Stimulated activated CD4-positive, alpha-beta T cell treated with anti-CD3 and anti-CD28 coated beads, Interleukin-2, amount 100 ng/mL, for 48 hours (primary cell): ENCODE measurements at regions not wholly inside any gene's neighbourhood (a gene's known extent, or its start where the extent isn't known, plus 50 kb on each side); places are given as distances from the start of the nearest gene placed in this dataset.

Experiments
- DNase-seq, 2 donors: peaks; one replicate each; pipeline ENCODE4 v3.0.0-alpha.2; 2020

- no peak for DNase-seq
Observed at GRCh38 chr9:115262477-115262876, 144.5 kb upstream of the TNC start.

GRCh38 chr9:115262952-115263351 is 145.0 kb upstream of the TNC start:
- no peak for DNase-seq

DNA sequence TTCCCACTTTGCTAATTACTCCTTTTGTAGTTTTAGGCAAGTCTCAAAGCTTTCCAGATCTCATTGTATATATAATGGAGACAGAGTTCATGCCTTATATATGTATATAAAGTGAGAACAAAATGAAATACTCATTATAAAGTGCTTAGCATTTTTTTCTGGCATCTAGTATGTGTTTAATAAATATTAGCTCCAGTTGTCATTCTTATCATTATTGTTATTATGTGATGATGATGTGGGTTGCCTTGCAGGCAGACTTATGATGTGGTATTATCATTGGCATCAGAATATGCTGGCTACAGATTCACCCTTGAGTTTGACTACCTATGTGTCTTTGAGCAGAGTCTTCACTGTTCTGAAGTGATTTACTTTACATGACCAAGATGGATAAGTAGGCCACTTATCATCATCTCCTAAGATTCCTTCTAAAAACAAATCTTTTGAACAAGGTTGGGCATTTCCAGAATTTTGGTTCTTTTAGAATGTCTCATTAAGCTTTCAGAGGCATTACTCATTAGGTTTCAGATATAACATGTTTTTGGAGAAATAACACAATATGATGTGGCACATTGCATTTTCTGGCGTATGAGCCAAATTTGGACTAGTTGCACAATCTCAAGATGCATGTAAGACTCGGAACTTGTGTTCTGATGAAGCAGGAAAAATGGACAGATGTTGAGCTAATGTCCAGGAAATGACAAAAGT is 145.6 kb upstream of the TNC start:
- no peak for DNase-seq

GRCh38 chr9:115264313-115264712 is 146.4 kb upstream of the TNC start:
- DNase-seq, result no peak

GRCh38 chr9:115267790-115268189 is 149.8 kb upstream of the TNC start:
- DNase-seq, result no peak

GRCh38 chr9:115275753-115276152 is 157.8 kb upstream of the TNC start:
- no peak for DNase-seq

DNA sequence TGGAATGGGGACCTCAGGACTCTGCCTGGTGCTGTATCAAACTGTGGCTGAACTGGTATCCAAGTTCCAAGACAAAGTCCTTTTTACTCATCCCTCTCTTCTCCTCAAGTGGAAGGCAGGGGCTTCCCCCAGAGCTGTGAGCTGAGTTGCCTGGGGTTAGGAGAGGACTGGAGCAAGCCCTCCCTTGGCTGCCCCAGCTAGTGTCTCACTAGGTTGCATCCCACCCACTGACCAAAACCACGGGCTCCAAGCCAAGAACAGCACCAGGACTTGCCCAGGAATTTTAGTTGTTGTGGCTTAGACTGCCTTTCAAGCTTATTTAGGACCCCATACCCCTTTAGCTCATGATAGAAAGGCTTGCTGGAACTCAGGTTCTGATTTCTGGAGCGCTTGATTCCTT is 158.7 kb upstream of the TNC start:
- DNase-seq, result no peak

DNA sequence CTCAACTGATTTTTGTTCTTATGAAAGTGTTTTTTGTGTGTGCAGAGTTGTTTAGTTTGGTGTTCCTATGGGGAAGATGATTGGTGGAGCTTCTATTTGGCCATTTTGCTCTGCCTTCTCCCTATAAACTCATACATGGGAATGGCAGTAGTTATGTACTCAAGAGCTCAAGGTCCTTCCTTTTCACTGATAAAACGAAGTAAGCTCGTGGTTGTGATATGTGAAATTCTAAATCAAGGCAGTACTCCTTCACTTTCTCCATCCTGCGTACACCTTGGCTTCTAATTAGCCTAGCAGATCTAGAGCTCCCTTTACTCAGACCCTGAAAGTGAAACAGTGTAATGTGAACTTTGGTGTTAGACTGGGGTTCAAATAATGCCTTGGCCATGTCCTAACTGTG is 159.3 kb upstream of the TNC start:
- DNase-seq, result no peak

DNA sequence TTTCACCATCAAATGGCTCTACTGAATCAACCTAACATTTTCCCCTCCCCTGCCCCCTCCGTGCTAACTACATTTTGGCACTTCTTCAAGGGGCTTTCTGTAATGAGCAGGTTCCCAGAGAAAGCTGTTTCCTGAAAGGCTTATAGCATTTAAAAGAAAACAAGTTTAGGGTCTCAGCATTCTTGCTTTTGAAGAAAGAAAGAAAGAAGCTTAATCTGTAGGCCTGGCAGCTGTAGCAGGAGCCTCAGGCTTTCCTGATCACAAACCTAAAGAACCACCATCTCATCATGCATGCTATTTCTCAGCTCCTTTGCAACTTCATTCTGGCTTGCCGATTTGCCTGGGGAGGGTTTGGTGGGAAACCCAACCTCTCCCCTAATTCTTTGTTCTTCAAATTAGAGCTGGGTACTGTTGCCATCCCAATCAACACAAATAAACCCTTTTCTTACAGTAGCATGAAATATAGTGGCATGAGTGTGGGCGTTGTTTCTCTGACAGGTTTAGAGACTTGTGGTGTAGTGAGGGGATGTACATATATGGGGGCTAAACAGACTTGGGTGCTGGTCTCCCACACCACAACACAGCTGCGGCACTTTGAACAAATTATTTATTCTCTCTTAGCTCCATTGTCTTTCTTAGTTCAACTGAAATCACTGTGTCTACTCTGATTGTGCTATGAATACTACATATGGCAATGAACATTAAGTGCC is 160.5 kb upstream of the TNC start:
- no peak for DNase-seq

DNA sequence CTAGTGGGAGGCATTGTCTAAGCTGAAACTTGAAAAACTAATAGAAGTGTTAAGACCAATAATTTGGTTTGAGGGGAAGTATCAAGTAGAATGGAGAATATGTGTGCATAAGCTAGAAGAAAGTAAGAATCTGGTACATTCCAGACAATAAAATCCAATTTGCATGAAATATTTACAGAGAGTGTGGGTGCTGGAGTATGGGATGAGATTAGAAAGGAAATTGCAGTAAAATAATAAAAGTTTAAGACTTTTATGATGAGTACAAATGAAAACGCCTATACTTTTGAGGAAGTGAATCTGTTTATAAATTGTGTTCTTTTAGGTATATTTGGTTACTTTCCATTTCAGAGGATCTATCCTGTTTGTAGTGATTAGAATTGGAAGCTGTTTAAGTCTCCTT is 165.4 kb upstream of the TNC start:
- DNase-seq, result no peak

DNA sequence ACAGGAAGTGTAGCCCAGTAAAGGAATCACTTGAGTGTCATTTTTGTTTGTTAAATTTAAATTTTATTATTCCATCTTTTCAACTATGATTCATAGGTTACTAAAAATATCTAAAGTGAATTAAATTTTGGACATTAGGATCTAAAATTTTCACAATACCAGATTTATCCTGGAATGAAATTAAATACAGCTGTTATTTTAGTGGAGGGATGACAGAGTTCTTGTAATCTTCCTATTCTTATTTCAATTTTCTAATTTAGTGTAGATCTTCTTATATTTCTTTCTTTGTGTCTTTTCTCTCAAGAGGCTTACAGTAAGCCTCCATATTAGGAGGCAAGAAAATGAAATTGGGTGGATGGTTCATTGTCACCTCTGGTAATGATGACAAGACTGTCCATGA is 167.9 kb upstream of the TNC start:
- no peak for DNase-seq

GRCh38 chr9:115286411-115286810 is 168.5 kb upstream of the TNC start:
- no peak for DNase-seq

- DNase-seq, result no peak
Observed at GRCh38 chr9:115289757-115290208, 171.8 kb upstream of the TNC start.

GRCh38 chr9:115291841-115292240 is 173.9 kb upstream of the TNC start:
- DNase-seq, result no peak

DNA sequence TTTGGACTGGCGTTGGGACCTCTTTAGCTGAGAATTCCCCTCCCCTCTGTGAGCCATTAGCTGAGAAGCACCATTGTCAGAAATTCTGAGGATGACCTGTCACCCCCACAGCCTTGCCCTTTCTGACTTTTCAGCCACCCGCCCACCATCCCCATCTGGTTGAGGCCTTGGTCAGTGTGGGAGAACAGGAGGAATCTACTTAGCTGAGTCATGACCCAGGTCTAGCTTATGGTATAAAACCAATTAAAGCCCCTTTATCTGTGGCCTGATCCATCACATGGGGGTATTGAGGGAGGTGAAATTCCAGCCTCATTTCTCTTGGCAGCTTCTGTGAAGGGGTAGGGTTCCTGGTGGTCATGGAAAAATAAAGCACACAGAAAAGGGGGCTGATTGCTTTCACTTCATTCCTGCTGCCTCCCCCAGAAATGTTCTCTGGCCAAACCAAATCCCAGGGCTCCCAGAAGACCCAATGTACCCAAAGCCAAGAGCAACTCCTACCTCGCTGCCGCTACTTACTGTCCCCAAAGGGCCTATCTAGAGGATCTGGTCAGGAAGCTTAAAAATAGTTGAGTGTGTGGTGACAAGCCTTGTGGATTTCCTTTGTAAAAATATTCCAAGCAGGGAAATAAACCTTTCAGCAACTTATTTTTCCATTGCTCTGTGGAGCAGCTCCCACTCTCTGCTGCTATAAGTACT is 174.8 kb upstream of the TNC start:
- DNase-seq, result no peak

- no peak for DNase-seq
Observed at GRCh38 chr9:115295734-115296133, 177.8 kb upstream of the TNC start.

DNA sequence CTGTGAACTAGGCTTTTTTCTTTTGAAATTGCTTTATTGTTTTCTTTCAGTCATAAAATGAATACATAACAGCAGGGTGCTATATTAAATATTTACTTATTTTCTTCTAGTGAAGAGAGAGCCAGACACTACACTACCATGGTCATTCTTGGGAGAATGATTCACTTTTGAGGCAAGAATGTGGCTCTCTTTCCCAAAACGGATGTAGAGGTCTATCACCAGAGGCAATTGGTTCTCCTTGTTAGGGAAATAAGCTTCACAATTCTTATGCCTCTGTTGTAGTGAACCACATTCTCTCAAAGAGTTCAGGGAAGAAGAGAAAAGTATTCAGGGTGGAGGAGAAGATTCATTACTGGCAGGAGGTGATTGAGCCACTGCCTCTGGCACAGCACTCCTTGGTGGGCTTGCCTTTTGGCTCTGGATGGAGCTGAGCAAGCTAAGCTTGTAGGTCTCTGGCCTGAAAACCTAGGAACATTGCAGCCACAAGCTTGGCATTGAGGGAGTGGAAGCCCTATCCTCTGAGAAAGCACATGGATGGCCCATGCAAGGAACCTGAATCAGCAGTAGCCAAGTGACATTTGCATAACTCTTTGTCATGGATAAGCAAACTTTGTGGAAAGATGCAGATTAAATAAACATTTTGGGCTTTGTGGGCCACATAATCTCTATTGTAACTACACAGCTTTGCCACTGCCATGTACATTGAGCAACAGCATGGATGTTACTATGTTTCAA is 179.0 kb upstream of the TNC start:
- DNase-seq, result no peak

DNA sequence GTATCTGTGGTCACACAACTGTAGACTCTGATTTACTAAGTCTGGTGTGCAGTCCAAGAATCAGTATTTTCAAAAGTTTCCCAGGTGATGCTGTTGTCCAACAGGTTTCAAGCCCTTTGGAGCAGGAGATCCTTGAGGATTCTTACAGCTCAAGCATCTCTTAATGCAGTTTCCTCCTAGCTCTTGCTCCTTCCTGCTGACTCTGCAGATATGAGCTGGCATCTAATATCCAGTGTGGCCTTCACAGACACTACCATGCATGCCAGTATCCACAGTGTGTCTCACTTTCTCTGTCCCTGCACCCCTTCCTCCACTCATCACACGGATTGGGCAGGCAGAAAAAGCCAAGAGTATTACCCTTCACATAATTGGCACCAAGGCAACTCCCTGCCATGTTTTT is 182.2 kb upstream of the TNC start:
- no peak for DNase-seq

GRCh38 chr9:115300874-115301273 is 182.9 kb upstream of the TNC start:
- DNase-seq, result no peak

DNA sequence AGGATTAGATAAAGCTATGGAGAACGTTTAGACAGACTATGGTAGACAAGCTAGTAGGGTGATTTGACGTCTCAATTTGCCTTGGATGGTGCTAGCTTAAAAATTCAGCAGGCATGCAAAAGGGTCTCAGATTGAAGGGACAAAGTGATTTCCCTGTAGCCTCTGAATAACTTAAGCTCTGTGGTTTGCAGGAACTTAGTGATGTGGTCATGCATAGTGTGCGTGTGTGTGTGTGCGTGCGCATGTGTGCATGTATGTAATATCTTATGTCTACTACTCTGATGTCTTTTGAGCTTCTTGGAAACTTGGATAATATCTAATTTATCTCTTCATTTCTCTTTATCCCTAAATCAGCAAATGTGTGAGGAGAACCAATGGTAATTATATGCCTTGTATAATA is 183.6 kb upstream of the TNC start:
- no peak for DNase-seq

GRCh38 chr9:115305543-115305942 is 187.6 kb upstream of the TNC start:
- no peak for DNase-seq

- no peak for DNase-seq
Observed at GRCh38 chr9:115306865-115307264, 188.9 kb upstream of the TNC start.

DNA sequence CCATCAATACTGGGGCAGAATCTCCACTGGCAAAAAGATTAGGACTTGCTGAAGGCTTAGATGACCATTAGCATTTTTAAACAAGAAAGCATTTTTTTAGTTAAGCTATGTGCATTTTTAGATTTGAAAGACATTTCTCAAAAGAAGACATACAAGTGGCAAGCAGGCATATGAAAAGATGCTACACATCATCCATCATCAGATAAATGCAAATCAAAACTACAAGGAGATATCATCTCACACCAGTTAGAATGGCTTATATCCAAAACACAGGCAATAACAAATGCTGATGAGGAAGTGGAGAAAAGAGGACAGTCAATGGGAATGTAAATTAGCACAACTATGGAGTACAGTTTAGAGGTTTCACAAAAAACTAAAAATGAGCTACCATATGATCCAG is 195.6 kb upstream of the TNC start:
- DNase-seq, result no peak
